BLaER1 (cell line): ENCODE measurements at regions not wholly inside any gene's neighbourhood (a gene's known extent, or its start where the extent isn't known, plus 50 kb on each side); places are given as distances from the start of the nearest gene placed in this dataset.

ENCODE experiments used
- H3K27ac ChIP-seq: shearing (Covaris generic); formaldehyde crosslinking; 2 replicates; pipeline ENCODE4 v1.8.1; 2022
- H3K27me3 ChIP-seq: shearing (Covaris generic); formaldehyde crosslinking; 2 replicates; pipeline ENCODE4 v1.8.1; 2022
- H3K36me3 ChIP-seq: shearing (Covaris generic); formaldehyde crosslinking; 2 replicates; pipeline ENCODE4 v1.8.1; 2022
- H3K4me1 ChIP-seq: shearing (Covaris generic); formaldehyde crosslinking; 2 replicates; pipeline ENCODE4 v1.8.1; 2022
- H3K4me2 ChIP-seq: shearing (Covaris generic); formaldehyde crosslinking; 2 replicates; pipeline ENCODE4 v1.8.1; 2022
- H3K4me3 ChIP-seq: shearing (Covaris generic); formaldehyde crosslinking; 2 replicates; pipeline ENCODE4 v1.8.1; 2022
- H3K9ac ChIP-seq: shearing (Covaris generic); formaldehyde crosslinking; 2 replicates; pipeline ENCODE4 v1.8.1; 2022
- H3K9me3 ChIP-seq: shearing (Covaris generic); formaldehyde crosslinking; 2 replicates; pipeline ENCODE4 v1.8.1; 2022
- H4K20me1 ChIP-seq: shearing (Covaris generic); formaldehyde crosslinking; 2 replicates; pipeline ENCODE4 v1.8.1; 2022
- Cebpa-rat ChIP-seq: shearing (Covaris generic); IDR thresholded peaks from 2 replicates; pipeline ENCODE4 v1.8.1; 2022

- H3K4me2 ChIP-seq = no peak overlapping the region
- no peaks in the 10 kb centered on the region for H3K36me3 ChIP-seq
- H3K4me3 ChIP-seq = no peak overlapping the region
- TF ChIP-seq Cebpa-rat = no peak
- H3K4me1 ChIP-seq = no peaks in the 10 kb centered on the region
- no peaks in the 10 kb centered on the region; the same call in 1 of the 2 replicates for H3K9me3 ChIP-seq
- H3K9ac ChIP-seq = no peak overlapping the region
- H3K27me3 ChIP-seq = no peaks in the 10 kb centered on the region
- H4K20me1 ChIP-seq = no peaks in the 10 kb centered on the region
- no peak overlapping the region for H3K27ac ChIP-seq
Measured at GRCh38 chr3:111434941-111435622, 106.9 kb upstream of the CD96 start.

DNA sequence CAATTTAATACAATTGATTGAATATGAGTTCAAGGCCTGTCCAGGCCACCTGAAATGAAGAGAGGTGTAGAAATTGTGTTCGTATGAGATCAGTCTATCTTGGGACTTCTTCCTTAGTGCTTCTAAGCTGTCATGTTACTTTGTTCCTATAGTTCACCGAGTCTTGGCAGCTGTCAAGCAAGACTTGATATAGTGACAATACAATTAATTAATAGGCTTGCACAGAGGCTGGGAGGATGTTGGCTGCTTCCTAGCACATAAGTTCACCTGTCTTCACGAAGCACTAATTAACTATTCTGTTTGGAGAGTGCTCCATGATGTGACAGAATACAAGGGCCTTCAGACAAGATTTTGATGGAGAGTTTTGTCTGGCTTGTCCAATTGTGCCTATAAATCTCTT is 103.7 kb upstream of the CD96 start:
- no peak overlapping the region for H3K9ac ChIP-seq
- H3K27me3 ChIP-seq = no peaks in the 10 kb centered on the region
- H3K9me3 ChIP-seq = no peaks in the 10 kb centered on the region; the same call in 1 of the 2 replicates
- no peaks in the 10 kb centered on the region for H3K4me1 ChIP-seq
- no peak overlapping the region for H3K27ac ChIP-seq
- no peaks in the 10 kb centered on the region for H4K20me1 ChIP-seq
- H3K4me3 ChIP-seq = no peak overlapping the region
- no peaks in the 10 kb centered on the region for H3K36me3 ChIP-seq
- no peak overlapping the region for H3K4me2 ChIP-seq
- TF ChIP-seq Cebpa-rat = no peak

- Histone ChIP-seq H3K4me3 (no peak overlapping the region), H3K9ac (no peak overlapping the region), H3K4me1 (no peaks in the 10 kb centered on the region), H4K20me1 (no peaks in the 10 kb centered on the region), H3K9me3 (peaks cover 15% of the 10 kb centered on the region; the same call in 1 of the 2 replicates), H3K27me3 (no peaks in the 10 kb centered on the region), H3K27ac (no peak overlapping the region), H3K4me2 (no peak overlapping the region), H3K36me3 (no peaks in the 10 kb centered on the region)
- no peak for TF ChIP-seq Cebpa-rat
Measured at GRCh38 chr3:111454551-111454950, 87.4 kb upstream of the CD96 start.

DNA sequence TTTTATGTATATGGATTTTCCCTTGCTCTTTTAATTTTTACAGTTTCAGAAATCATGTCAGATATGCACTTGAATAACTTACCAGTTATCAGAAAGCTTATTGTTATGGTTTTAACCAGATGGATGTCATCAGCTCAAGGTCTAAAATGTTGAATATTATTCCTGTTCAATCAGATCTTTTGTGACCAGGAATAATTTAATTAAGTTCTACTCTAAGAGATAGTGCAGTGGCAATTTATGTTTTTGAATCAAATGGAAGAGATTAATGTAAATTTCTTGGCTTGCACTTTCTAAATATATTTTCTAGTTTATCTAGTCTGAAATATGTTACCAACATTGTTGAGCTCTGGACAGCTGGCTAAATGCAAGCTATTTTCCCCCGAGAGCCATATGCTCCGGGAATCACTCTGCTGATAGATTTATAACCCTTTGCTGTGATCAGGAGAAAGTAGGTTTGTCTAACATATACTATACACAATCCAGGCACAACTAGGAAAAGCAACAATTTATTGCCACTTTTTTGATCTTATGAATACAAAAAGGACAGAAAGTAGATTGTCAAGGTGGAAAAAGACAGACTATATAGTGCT is 76.8 kb upstream of the CD96 start:
- no peaks in the 10 kb centered on the region for H3K4me1 ChIP-seq
- H3K4me3 ChIP-seq = no peak overlapping the region
- no peaks in the 10 kb centered on the region for H3K27me3 ChIP-seq
- no peak overlapping the region for H3K4me2 ChIP-seq
- H3K36me3 ChIP-seq = no peaks in the 10 kb centered on the region
- no peaks in the 10 kb centered on the region for H4K20me1 ChIP-seq
- no peaks in the 10 kb centered on the region for H3K9me3 ChIP-seq
- H3K27ac ChIP-seq = no peak overlapping the region
- no peak overlapping the region for H3K9ac ChIP-seq
- no peak for TF ChIP-seq Cebpa-rat

DNA sequence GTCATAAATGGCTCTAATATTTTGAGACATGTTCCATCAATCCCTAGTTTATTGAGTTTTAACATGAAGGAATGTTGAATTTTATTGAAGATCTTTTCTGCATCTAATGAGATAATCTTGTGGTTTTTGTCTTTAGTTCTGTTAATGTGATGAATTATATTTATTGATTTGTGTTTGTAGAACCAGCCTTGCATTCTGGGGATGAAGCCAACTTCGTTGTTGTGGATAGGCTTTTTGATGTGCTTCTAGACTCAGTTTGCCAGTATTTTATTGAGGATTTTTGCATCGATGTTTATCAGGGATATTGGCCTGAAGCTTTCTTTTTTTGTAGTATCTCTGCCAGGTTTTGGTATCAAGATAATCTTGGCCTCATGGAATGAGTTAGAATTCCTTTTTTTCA is 72.0 kb upstream of the CD96 start:
- no peaks in the 10 kb centered on the region for H3K4me1 ChIP-seq
- H3K27me3 ChIP-seq = no peaks in the 10 kb centered on the region
- no peak overlapping the region for H3K27ac ChIP-seq
- H3K9me3 ChIP-seq = no peaks in the 10 kb centered on the region
- H3K9ac ChIP-seq = no peak overlapping the region
- H3K36me3 ChIP-seq = no peaks in the 10 kb centered on the region
- no peaks in the 10 kb centered on the region for H4K20me1 ChIP-seq
- H3K4me3 ChIP-seq = no peak overlapping the region
- no peak overlapping the region for H3K4me2 ChIP-seq
- TF ChIP-seq Cebpa-rat = no peak

- H3K36me3 ChIP-seq = no peaks in the 10 kb centered on the region
- H3K27me3 ChIP-seq = no peaks in the 10 kb centered on the region
- no peak overlapping the region for H3K4me3 ChIP-seq
- no peak for TF ChIP-seq Cebpa-rat
- no peak overlapping the region for H3K27ac ChIP-seq
- H3K4me1 ChIP-seq = no peaks in the 10 kb centered on the region
- no peaks in the 10 kb centered on the region for H4K20me1 ChIP-seq
- no peak overlapping the region for H3K4me2 ChIP-seq
- no peaks in the 10 kb centered on the region for H3K9me3 ChIP-seq
- no peak overlapping the region for H3K9ac ChIP-seq
Measured at GRCh38 chr3:111471831-111472230, 70.2 kb upstream of the CD96 start.

GRCh38 chr3:111472556-111472955 is 69.4 kb upstream of the CD96 start:
- Histone ChIP-seq H3K27me3 (no peaks in the 10 kb centered on the region), H3K36me3 (no peaks in the 10 kb centered on the region), H3K4me1 (no peaks in the 10 kb centered on the region), H3K4me3 (no peak overlapping the region), H3K9ac (no peak overlapping the region), H3K9me3 (no peaks in the 10 kb centered on the region), H3K4me2 (no peak overlapping the region), H3K27ac (no peak overlapping the region), H4K20me1 (no peaks in the 10 kb centered on the region)
- TF ChIP-seq Cebpa-rat = no peak

- H3K27ac ChIP-seq = no peak overlapping the region
- H3K4me3 ChIP-seq = no peak overlapping the region
- no peaks in the 10 kb centered on the region for H3K9me3 ChIP-seq
- no peak overlapping the region for H3K9ac ChIP-seq
- no peaks in the 10 kb centered on the region for H3K4me1 ChIP-seq
- H3K4me2 ChIP-seq = no peak overlapping the region
- no peaks in the 10 kb centered on the region for H3K27me3 ChIP-seq
- H3K36me3 ChIP-seq = no peaks in the 10 kb centered on the region
- TF ChIP-seq Cebpa-rat = no peak
- no peaks in the 10 kb centered on the region for H4K20me1 ChIP-seq
Measured at GRCh38 chr3:111473550-111473949, 68.4 kb upstream of the CD96 start.

- Histone ChIP-seq H3K4me3 (no peak overlapping the region), H3K36me3 (no peaks in the 10 kb centered on the region), H3K27ac (no peak overlapping the region), H3K4me2 (no peak overlapping the region), H4K20me1 (no peaks in the 10 kb centered on the region), H3K27me3 (no peaks in the 10 kb centered on the region), H3K9me3 (no peaks in the 10 kb centered on the region), H3K4me1 (no peaks in the 10 kb centered on the region), H3K9ac (no peak overlapping the region)
- no peak for TF ChIP-seq Cebpa-rat
Measured at GRCh38 chr3:111476701-111477100, 65.3 kb upstream of the CD96 start.

DNA sequence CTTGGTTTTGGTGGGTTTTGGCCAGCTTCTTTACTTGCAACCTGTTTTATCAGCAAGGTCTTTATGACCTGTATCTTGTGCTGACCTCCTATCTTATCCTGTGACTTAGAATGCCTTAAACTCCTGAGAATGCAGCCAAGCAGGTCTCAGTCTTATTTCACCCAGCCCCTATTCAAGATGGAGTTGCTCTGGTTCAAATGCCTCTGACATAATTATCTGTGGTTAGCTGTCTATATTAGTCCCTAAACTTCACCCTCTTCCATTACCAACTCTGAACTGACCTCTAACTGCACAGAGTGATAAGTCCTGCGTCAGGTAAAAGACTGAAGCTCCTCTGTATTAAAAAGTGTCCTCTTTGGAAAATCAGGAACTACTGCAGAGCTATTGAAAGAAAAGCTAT is 61.9 kb upstream of the CD96 start:
- H3K4me1 ChIP-seq = no peaks in the 10 kb centered on the region
- H3K9ac ChIP-seq = no peak overlapping the region
- no peak for TF ChIP-seq Cebpa-rat
- no peak overlapping the region for H3K4me2 ChIP-seq
- no peaks in the 10 kb centered on the region for H3K27me3 ChIP-seq
- no peaks in the 10 kb centered on the region for H4K20me1 ChIP-seq
- no peaks in the 10 kb centered on the region for H3K9me3 ChIP-seq
- H3K27ac ChIP-seq = no peak overlapping the region
- no peak overlapping the region for H3K4me3 ChIP-seq
- H3K36me3 ChIP-seq = no peaks in the 10 kb centered on the region
